Ovary (tissue), 7 donors: ENCODE measurements at regions not wholly inside any gene's neighbourhood (a gene's known extent, or its start where the extent isn't known, plus 50 kb on each side); places are given as distances from the start of the nearest gene placed in this dataset.

Experiments used
- DNase-seq, 5 donors: peaks; one replicate each; pipeline ENCODE4 v3.0.0-alpha.2; 2019 to 2020
- H3K27ac ChIP-seq, 2 donors: fragments of 200-600 bp; one replicate each; pipeline versions ENCODE4 v1.5.1 to v1.8.0; 2019 to 2022
- H3K27me3 ChIP-seq: fragments of 200-600 bp; one replicate; pipeline ENCODE4 v1.8.0; 2022
- H3K36me3 ChIP-seq: fragments of 200-600 bp; sonication (generic); one replicate; pipeline ENCODE4 v1.5.1; 2019
- H3K4me1 ChIP-seq: one replicate; pipeline ENCODE4 v1.8.1; 2013; ENCODE audit warnings: mild to moderate bottlenecking, moderate library complexity; ENCODE audit not compliant: insufficient read depth
- H3K4me3 ChIP-seq: fragments of 200-600 bp; sonication (generic); one replicate; pipeline ENCODE4 v1.5.1; 2017
- H3K9me3 ChIP-seq, 2 donors: fragments of 200-600 bp in 1 of 2; sonication (generic) in 1 of 2; one replicate each; pipeline versions ENCODE4 v1.5.1 to v1.8.1; 2013 to 2019; ENCODE audit warnings: mild to moderate bottlenecking in 1 of 2, moderate library complexity in 1 of 2
- EP300 ChIP-seq: sonication (generic); formaldehyde crosslinking; IDR thresholded peaks from one replicate; pipeline ENCODE4 v1.6.1; 2017; ENCODE audit warnings: antibody characterized with exemption
- POLR2A ChIP-seq: fragments of 450-650 bp; IDR thresholded peaks from one replicate; pipeline ENCODE4 v1.6.1; 2017; ENCODE audit warnings: antibody characterized with exemption, mild to moderate bottlenecking, moderate library complexity
- WGBS, 3 donors: extraction: QIAGEN DNeasy Blood & Tissue Kit in 1 of 3; methylation state at CpG; one replicate each; pipeline versions ENCODE4 v1.1.5 to v1.1.7; 2013 to 2017; 5-methylcytosine and 5-hydroxymethylcytosine counted together
- intact Hi-C, 4 donors: fragments of 100-400 bp; cut with DNase I; formaldehyde crosslinking; loops; one replicate each; pipeline versions ENCODE4 v1.11.0 to v1.15.1; 2022 to 2023
- TF ChIP-seq, protein P1 (sequence below), 3 donors: fragments of 450-650 bp in 2 of 3; fragments of 200-600 bp in 1 of 3; IDR thresholded peaks; one replicate each; pipeline versions ENCODE4 v1.5.1 to v1.8.0; 2016 to 2022; ENCODE audit warnings: antibody characterized with exemption in 3 of 3, mild to moderate bottlenecking in 1 of 3
- donor health status: DM: no; HTN: no; CAD: no; lungs with moderate emphysema.
- donor health status: DM: no; HTN: no; CAD: no.
- donor health status: Bipolar disorder and iron deficiency.
- donor health status: DM: no; HTN: no; CAD: no.
- donor health status: DM: yes; HTN: yes; CAD: no.

- Histone ChIP-seq H3K27ac (no peak overlapping the region), H3K36me3 (no peaks in the 10 kb centered on the region), H3K4me1 (peaks cover 10% of the 10 kb centered on the region), H3K27me3 (no peaks in the 10 kb centered on the region), H3K9me3 (no peaks in the 10 kb centered on the region), H3K4me3 (no peak overlapping the region)
- intact Hi-C loops: loop anchor here in 2 of 4 donors (10.0 kb wide), 3 partner anchors 198 to 608 kb away; partner anchors contain the start of gene PLXNC1 (in 1 of the 2)
- no peak for TF ChIP-seq POLR2A
- 65 to 90% (median 85%) methylated on average over 7 of the region's 7 CpGs for WGBS, 3 donors
- peak in 3 of 5 donors; percentile 30 to 42 (median 40) for DNase-seq
Measured at GRCh38 chr12:94753036-94753679, 102.8 kb upstream of the TMCC3 start.

GRCh38 chr12:94750864-94751263 is 100.5 kb upstream of the TMCC3 start:
- H3K36me3 ChIP-seq: no peaks in the 10 kb centered on the region
- peaks cover 10% of the 10 kb centered on the region for H3K4me1 ChIP-seq
- H3K9me3 ChIP-seq: no peaks in the 10 kb centered on the region
- 27 to 44% (median 31%) methylated on average over 6 of the region's 6 CpGs for WGBS, 3 donors
- H3K27me3 ChIP-seq: no peaks in the 10 kb centered on the region
- intact Hi-C loops: loop anchor here in 2 of 4 donors (10.0 kb wide), 3 partner anchors 196 to 606 kb away; partner anchors contain the start of gene PLXNC1 (in 1 of the 2)
- DNase-seq: no peak
- TF ChIP-seq EP300 (no peak), POLR2A (no peak)
- TF ChIP-seq, protein P1, sequence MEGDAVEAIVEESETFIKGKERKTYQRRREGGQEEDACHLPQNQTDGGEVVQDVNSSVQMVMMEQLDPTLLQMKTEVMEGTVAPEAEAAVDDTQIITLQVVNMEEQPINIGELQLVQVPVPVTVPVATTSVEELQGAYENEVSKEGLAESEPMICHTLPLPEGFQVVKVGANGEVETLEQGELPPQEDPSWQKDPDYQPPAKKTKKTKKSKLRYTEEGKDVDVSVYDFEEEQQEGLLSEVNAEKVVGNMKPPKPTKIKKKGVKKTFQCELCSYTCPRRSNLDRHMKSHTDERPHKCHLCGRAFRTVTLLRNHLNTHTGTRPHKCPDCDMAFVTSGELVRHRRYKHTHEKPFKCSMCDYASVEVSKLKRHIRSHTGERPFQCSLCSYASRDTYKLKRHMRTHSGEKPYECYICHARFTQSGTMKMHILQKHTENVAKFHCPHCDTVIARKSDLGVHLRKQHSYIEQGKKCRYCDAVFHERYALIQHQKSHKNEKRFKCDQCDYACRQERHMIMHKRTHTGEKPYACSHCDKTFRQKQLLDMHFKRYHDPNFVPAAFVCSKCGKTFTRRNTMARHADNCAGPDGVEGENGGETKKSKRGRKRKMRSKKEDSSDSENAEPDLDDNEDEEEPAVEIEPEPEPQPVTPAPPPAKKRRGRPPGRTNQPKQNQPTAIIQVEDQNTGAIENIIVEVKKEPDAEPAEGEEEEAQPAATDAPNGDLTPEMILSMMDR (IDR thresholded peaks at IDR 0.05): no peak
- H3K4me3 ChIP-seq: no peak overlapping the region
- H3K27ac ChIP-seq: no peak overlapping the region

DNA sequence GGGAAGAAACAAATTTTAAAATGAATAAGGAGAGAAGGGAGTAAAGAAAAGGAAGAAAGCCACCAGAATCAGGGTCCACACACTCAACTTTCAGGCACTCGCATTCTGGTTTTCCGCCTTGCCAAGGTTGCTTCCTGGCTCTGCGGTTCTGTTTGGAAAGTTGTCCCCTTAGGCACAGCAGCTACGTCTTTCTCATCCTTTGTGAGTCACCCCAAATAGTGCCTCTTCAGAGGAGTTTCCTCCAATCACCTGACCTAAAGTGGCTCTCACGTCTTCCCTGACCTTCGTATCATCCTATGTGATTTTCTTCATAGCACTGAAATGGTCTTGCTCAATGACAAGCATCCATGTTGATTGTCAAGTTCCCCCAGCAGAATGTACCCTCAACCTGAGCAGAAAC is 99.5 kb upstream of the TMCC3 start:
- intact Hi-C loops: loop anchor here in 2 of 4 donors (10.0 kb wide), 3 partner anchors 195 to 605 kb away; partner anchors contain the start of gene PLXNC1 (in 1 of the 2)
- TF ChIP-seq EP300 (no peak), POLR2A (no peak)
- TF ChIP-seq, protein P1 (IDR thresholded peaks at IDR 0.05): no peak
- no peak overlapping the region for H3K27ac ChIP-seq
- H3K9me3 ChIP-seq: no peaks in the 10 kb centered on the region
- DNase-seq: no peak
- H3K36me3 ChIP-seq: no peaks in the 10 kb centered on the region
- no peak overlapping the region for H3K4me3 ChIP-seq
- H3K27me3 ChIP-seq: no peaks in the 10 kb centered on the region
- peaks cover 8% of the 10 kb centered on the region for H3K4me1 ChIP-seq
- 80 to 94% (median 92%) methylated on average over 6 of the region's 6 CpGs for WGBS, 3 donors

- TF ChIP-seq, protein P1 (IDR thresholded peaks at IDR 0.05): no peak
- TF ChIP-seq POLR2A (no peak), EP300 (no peak)
- Histone ChIP-seq H3K27ac (no peak overlapping the region), H3K4me1 (peaks cover 8% of the 10 kb centered on the region), H3K27me3 (no peaks in the 10 kb centered on the region), H3K9me3 (no peaks in the 10 kb centered on the region), H3K36me3 (no peaks in the 10 kb centered on the region), H3K4me3 (no peak overlapping the region)
- 95 to 96% (median 96%) methylated on average over 7 of the region's 7 CpGs for WGBS, 3 donors
- intact Hi-C loops: no loop called here
- DNase-seq: no peak
Measured at GRCh38 chr12:94749455-94749854, 99.1 kb upstream of the TMCC3 start.

- Histone ChIP-seq H3K9me3 (no peaks in the 10 kb centered on the region), H3K4me1 (peaks cover 8% of the 10 kb centered on the region), H3K4me3 (no peak overlapping the region), H3K36me3 (no peaks in the 10 kb centered on the region), H3K27ac (no peak overlapping the region), H3K27me3 (no peaks in the 10 kb centered on the region)
- WGBS, 3 donors: 85 to 88% (median 86%) methylated on average over 10 of the region's 10 CpGs
- no peak for DNase-seq
- intact Hi-C loops: no loop called here
- TF ChIP-seq EP300 (no peak), POLR2A (no peak)
- TF ChIP-seq, protein P1 (IDR thresholded peaks at IDR 0.05): no peak
Measured at GRCh38 chr12:94748726-94749421, 98.5 kb upstream of the TMCC3 start.
